ENCODE measurements at regions not wholly inside any gene's neighbourhood (a gene's known extent, or its start where the extent isn't known, plus 50 kb on each side); places are given as distances from the start of the nearest gene placed in this dataset.

GRCh38 chr1:60132108-60132507 is 58.5 kb upstream of the C1orf87 start:
- TF ChIP-seq, protein P1, sequence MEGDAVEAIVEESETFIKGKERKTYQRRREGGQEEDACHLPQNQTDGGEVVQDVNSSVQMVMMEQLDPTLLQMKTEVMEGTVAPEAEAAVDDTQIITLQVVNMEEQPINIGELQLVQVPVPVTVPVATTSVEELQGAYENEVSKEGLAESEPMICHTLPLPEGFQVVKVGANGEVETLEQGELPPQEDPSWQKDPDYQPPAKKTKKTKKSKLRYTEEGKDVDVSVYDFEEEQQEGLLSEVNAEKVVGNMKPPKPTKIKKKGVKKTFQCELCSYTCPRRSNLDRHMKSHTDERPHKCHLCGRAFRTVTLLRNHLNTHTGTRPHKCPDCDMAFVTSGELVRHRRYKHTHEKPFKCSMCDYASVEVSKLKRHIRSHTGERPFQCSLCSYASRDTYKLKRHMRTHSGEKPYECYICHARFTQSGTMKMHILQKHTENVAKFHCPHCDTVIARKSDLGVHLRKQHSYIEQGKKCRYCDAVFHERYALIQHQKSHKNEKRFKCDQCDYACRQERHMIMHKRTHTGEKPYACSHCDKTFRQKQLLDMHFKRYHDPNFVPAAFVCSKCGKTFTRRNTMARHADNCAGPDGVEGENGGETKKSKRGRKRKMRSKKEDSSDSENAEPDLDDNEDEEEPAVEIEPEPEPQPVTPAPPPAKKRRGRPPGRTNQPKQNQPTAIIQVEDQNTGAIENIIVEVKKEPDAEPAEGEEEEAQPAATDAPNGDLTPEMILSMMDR (IDR thresholded peaks at IDR 0.05) = no peak
- TF ChIP-seq ZFX (IDR thresholded peaks at IDR 0.05; ENCODE audit: borderline replicate concordance) = no peak
